ENCODE measurements at regions not wholly inside any gene's neighbourhood (a gene's known extent, or its start where the extent isn't known, plus 50 kb on each side); places are given as distances from the start of the nearest gene placed in this dataset.

GRCh38 chr22:48870436-48870835 lies 957.2 kb downstream of the BRD1 start:
- no peak for TF ChIP-seq CTCF (IDR thresholded peaks at IDR 0.05; ENCODE audit: low read depth, low read length, missing control alignments)
- in situ Hi-C loops (cut with HindIII; ENCODE audit: low sequenced_read_pairs), result no loop called here
- DNase-seq (ENCODE audit: low read depth), result no peak
- no peak overlapping the region for H3K4me3 ChIP-seq (ENCODE audit: low read depth, low read length)

GRCh38 chr22:48869788-48870187 lies 957.9 kb downstream of the BRD1 start:
- in situ Hi-C loops (cut with HindIII; ENCODE audit: low sequenced_read_pairs), result no loop called here
- TF ChIP-seq CTCF (IDR thresholded peaks at IDR 0.05; ENCODE audit: low read depth, low read length, missing control alignments), result no peak
- no peak for DNase-seq (ENCODE audit: low read depth)
- H3K4me3 ChIP-seq (ENCODE audit: low read depth, low read length), result no peak overlapping the region

GRCh38 chr22:48869161-48869560 lies 958.5 kb downstream of the BRD1 start:
- in situ Hi-C loops (cut with HindIII; ENCODE audit: low sequenced_read_pairs), result no loop called here
- no peak for TF ChIP-seq CTCF (IDR thresholded peaks at IDR 0.05; ENCODE audit: low read depth, low read length, missing control alignments)
- H3K4me3 ChIP-seq (ENCODE audit: low read depth, low read length), result no peak overlapping the region
- no peak for DNase-seq (ENCODE audit: low read depth)

GRCh38 chr22:48868554-48868953 lies 959.1 kb downstream of the BRD1 start:
- in situ Hi-C loops (cut with HindIII; ENCODE audit: low sequenced_read_pairs), result no loop called here
- no peak for TF ChIP-seq CTCF (IDR thresholded peaks at IDR 0.05; ENCODE audit: low read depth, low read length, missing control alignments)
- no peak for DNase-seq (ENCODE audit: low read depth)
- H3K4me3 ChIP-seq (ENCODE audit: low read depth, low read length), result no peak overlapping the region

- in situ Hi-C loops (cut with HindIII; ENCODE audit: low sequenced_read_pairs), result no loop called here
- TF ChIP-seq CTCF (IDR thresholded peaks at IDR 0.05; ENCODE audit: low read depth, low read length, missing control alignments), result no peak
- H3K4me3 ChIP-seq (ENCODE audit: low read depth, low read length), result no peak overlapping the region
- no peak for DNase-seq (ENCODE audit: low read depth)
Measured at GRCh38 chr22:48867891-48868290, 959.8 kb downstream of the BRD1 start.

GRCh38 chr22:48866906-48867681 lies 960.6 kb downstream of the BRD1 start:
- DNase-seq (ENCODE audit: low read depth), result no peak
- TF ChIP-seq CTCF (IDR thresholded peaks at IDR 0.05; ENCODE audit: low read depth, low read length, missing control alignments), result no peak
- no peak overlapping the region for H3K4me3 ChIP-seq (ENCODE audit: low read depth, low read length)
- in situ Hi-C loops (cut with HindIII; ENCODE audit: low sequenced_read_pairs), result no loop called here
